Activated T-helper 2 cell treated with anti-CD3 and anti-CD28 coated beads, Interferon-gamma antibody, Interleukin-2, Interleukin-4, amounts not matched to agents 10 μg/mL and 5 μg/mL and 100 μg/mL, durations not matched to agents 14 hours and 24 hours and 36 hours (primary cell): ENCODE measurements at regions not wholly inside any gene's neighbourhood (a gene's known extent, or its start where the extent isn't known, plus 50 kb on each side); places are given as distances from the start of the nearest gene placed in this dataset.

ENCODE experiments used
- DNase-seq: peaks from one replicate; pipeline ENCODE4 v3.0.0; 2021; ENCODE audit warnings: low spot score
- H3K27ac Mint-ChIP-seq: one replicate; pipeline ENCODE4 v1.8.0; 2021; ENCODE audit warnings: mixed read lengths
- H3K27me3 Mint-ChIP-seq: one replicate; pipeline ENCODE4 v1.8.0; 2021; ENCODE audit warnings: low read depth, mixed read lengths
- H3K36me3 Mint-ChIP-seq: one replicate; pipeline ENCODE4 v1.8.0; 2021; ENCODE audit warnings: low read depth, mixed read lengths
- H3K4me1 Mint-ChIP-seq: one replicate; pipeline ENCODE4 v1.8.0; 2021; ENCODE audit warnings: low read depth, mixed read lengths
- H3K4me3 Mint-ChIP-seq: one replicate; pipeline ENCODE4 v1.8.0; 2021; ENCODE audit warnings: low read depth, mild to moderate bottlenecking, moderate library complexity, mixed read lengths
- H3K9me3 Mint-ChIP-seq: one replicate; pipeline ENCODE4 v1.8.0; 2021; ENCODE audit warnings: mixed read lengths
- intact Hi-C: fragments of 100-400 bp; cut with micrococcal nuclease; formaldehyde crosslinking; loops from one replicate; pipeline ENCODE4 v1.15.1; 2023

GRCh38 chr6:137651178-137651577 is 157.0 kb upstream of the OLIG3 start:
- peaks cover 7% of the 10 kb centered on the region for H3K36me3 Mint-ChIP-seq
- peaks cover 4% of the 10 kb centered on the region for H3K4me1 Mint-ChIP-seq
- no peak overlapping the region for H3K27ac Mint-ChIP-seq
- intact Hi-C loops: no loop called here
- peaks cover 12% of the 10 kb centered on the region for H3K9me3 Mint-ChIP-seq
- no peak for DNase-seq
- peaks cover 21% of the 10 kb centered on the region for H3K27me3 Mint-ChIP-seq
- no peak overlapping the region for H3K4me3 Mint-ChIP-seq

DNA sequence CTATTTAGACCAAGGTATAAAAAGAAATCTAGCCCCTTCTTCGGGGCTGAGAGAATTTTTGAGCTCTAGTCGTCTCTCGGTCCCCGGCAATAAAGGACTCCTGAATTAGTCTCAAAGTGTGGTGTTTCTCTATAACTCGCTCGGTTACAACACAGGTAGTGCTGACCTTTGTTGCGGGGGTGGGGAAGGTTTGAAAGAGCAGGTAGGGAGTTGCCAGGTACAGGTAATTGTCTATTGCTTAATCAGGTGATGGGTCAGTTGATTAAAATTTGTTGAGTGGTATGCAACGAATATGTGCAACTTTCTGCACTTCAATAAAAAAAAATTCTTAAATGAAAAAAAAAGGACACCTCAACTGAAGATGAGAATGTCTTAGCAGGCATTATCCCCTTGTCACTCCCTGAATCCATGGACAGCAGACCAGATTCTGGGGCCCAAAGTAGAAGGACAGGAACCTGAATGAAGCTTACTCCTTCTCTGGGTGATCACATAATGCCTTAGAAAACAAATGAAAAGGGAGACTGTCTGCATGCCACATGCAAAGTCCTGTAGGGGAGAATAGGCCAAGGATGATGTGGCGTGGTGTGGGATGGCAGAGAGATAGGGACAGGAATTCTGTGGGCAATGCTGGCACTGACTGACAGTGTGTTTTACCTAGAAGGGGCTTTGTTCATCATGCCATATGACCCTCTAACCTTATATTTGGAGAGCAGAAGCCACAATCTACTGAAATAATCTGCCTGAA is 157.6 kb upstream of the OLIG3 start:
- Mint-ChIP-seq H3K9me3 (peaks cover 12% of the 10 kb centered on the region), H3K4me1 (peaks cover 9% of the 10 kb centered on the region), H3K4me3 (no peak overlapping the region), H3K27me3 (peaks cover 17% of the 10 kb centered on the region), H3K36me3 (peaks cover 10% of the 10 kb centered on the region), H3K27ac (no peak overlapping the region)
- no peak for DNase-seq
- intact Hi-C loops: no loop called here

DNA sequence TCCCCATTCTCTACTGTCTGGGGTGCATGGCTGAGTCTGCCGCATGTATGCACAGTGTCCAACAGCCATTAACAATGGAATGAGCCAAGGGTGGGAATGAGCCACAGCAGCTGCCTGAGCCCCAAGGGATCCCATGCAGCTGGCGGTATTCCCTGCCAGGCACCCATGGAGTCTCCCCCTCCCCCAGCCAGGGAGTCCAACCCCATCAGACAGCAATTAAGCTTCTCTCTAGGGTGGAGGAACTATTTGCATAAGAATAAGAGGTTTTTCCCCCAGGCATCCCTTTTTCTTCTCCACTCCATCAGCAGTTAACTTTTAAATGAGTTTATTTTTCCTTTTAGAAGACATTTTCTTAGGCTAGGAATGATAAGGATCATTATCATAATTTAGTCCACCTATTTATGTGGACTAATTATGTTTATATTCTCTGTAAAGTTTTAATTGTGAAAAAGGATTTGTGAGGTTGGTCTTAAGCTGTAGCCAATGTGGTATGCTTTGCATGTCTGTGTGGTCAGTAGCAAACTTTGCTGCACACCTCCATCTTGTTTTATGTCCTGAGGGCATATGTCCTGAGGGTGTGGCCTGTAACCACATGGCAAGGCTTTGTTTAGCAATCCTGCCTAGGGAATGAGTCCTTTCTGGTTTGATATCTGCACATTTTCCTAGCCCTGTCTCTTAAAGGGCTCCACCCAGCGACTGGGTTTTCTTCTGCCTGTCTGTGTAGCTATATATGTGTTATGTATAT is 158.9 kb upstream of the OLIG3 start:
- H3K4me3 Mint-ChIP-seq: no peak overlapping the region
- peaks cover 7% of the 10 kb centered on the region for H3K27me3 Mint-ChIP-seq
- H3K9me3 Mint-ChIP-seq: peaks cover 12% of the 10 kb centered on the region
- H3K36me3 Mint-ChIP-seq: peaks cover 10% of the 10 kb centered on the region
- DNase-seq: no peak
- intact Hi-C loops: no loop called here
- no peak overlapping the region for H3K27ac Mint-ChIP-seq
- H3K4me1 Mint-ChIP-seq: peaks cover 20% of the 10 kb centered on the region

- peaks cover 24% of the 10 kb centered on the region for H3K4me1 Mint-ChIP-seq
- H3K36me3 Mint-ChIP-seq: peaks cover 10% of the 10 kb centered on the region
- intact Hi-C loops: no loop called here
- H3K9me3 Mint-ChIP-seq: peaks cover 12% of the 10 kb centered on the region
- no peak overlapping the region for H3K27ac Mint-ChIP-seq
- H3K27me3 Mint-ChIP-seq: peaks cover 3% of the 10 kb centered on the region
- H3K4me3 Mint-ChIP-seq: no peak overlapping the region
- DNase-seq: no peak
These were observed 159.5 kb upstream of the OLIG3 start for GRCh38 chr6:137653706-137654059.

DNA sequence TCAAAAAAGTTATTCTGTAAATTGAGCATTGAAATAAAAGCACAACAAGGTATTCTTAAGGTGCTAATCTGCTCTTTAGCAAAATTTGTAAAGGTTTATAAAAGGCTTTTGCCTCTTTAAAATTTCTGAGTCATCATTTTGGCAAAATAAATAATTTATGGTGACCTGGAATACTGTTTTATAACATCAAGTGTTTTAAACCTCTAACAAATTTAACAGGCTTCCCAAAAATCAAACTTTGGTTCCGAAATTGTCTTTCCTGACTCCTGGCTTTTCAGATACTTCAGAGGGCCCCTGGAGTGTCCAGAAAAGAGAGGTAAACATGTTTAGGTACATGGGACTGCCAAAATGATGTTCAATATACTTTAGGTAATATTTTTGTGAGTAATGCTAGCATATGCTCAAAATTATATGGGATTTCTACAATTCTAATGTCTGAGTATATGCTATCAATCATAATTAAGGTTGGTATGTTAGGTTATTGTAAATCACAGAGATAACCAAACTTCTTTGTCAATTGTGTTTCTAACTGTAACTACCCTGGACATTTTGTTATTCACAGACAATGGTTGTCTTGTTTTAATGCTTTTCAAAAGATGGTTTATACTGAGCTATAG is 160.3 kb upstream of the OLIG3 start:
- Mint-ChIP-seq H3K27me3 (peaks cover 3% of the 10 kb centered on the region), H3K4me3 (no peak overlapping the region), H3K27ac (no peak overlapping the region), H3K4me1 (peaks cover 25% of the 10 kb centered on the region), H3K36me3 (peaks cover 10% of the 10 kb centered on the region), H3K9me3 (peaks cover 12% of the 10 kb centered on the region)
- intact Hi-C loops: no loop called here
- DNase-seq: no peak

DNA sequence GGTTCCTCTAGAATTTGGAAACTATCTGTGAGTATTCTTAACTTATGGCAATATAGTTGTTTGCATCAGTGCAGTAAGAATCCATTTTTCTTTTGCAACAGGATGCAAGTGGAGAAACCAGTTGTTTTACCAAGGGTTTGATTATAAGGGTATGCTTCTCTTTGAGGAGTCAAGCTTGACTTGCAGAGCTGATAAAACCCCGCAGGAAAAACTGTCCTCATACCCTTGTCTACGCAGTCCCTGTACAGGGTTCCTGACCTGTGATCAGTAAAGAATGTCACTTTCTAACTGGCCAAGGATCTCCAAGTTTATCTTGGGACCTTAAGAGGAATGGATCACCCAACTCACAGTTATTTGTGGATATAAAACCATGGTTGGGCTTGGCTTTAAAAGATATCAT is 161.1 kb upstream of the OLIG3 start:
- no peak for DNase-seq
- no peak overlapping the region for H3K4me3 Mint-ChIP-seq
- H3K9me3 Mint-ChIP-seq: peaks cover 12% of the 10 kb centered on the region
- peaks cover 3% of the 10 kb centered on the region for H3K27me3 Mint-ChIP-seq
- intact Hi-C loops: loop anchor here (5.0 kb wide), 1 partner anchor 322 kb away; no protein-coding TSS in a partner anchor
- H3K36me3 Mint-ChIP-seq: peaks cover 10% of the 10 kb centered on the region
- H3K4me1 Mint-ChIP-seq: peaks cover 25% of the 10 kb centered on the region
- no peak overlapping the region for H3K27ac Mint-ChIP-seq

- Mint-ChIP-seq H3K27ac (peak overlapping the region; percentile 65), H3K27me3 (no peaks in the 10 kb centered on the region), H3K9me3 (peaks cover 12% of the 10 kb centered on the region), H3K36me3 (peaks cover 10% of the 10 kb centered on the region), H3K4me1 (peaks cover 28% of the 10 kb centered on the region), H3K4me3 (no peak overlapping the region)
- DNase-seq: no peak
- intact Hi-C loops: loop anchor here (1.0 to 5.0 kb wide), 6 partner anchors 10 to 321 kb away; no protein-coding TSS in a partner anchor
These were observed 162.5 kb upstream of the OLIG3 start for GRCh38 chr6:137656735-137657134.

- Mint-ChIP-seq H3K4me3 (no peak overlapping the region), H3K27ac (peak overlapping the region; percentile 65), H3K36me3 (peaks cover 10% of the 10 kb centered on the region), H3K27me3 (no peaks in the 10 kb centered on the region), H3K9me3 (peaks cover 12% of the 10 kb centered on the region), H3K4me1 (peaks cover 32% of the 10 kb centered on the region)
- intact Hi-C loops: loop anchor here (1.0 to 5.0 kb wide), 6 partner anchors 9 to 320 kb away; no protein-coding TSS in a partner anchor
- peak; percentile 34 for DNase-seq
These were observed 163.2 kb upstream of the OLIG3 start for GRCh38 chr6:137657351-137657911.

DNA sequence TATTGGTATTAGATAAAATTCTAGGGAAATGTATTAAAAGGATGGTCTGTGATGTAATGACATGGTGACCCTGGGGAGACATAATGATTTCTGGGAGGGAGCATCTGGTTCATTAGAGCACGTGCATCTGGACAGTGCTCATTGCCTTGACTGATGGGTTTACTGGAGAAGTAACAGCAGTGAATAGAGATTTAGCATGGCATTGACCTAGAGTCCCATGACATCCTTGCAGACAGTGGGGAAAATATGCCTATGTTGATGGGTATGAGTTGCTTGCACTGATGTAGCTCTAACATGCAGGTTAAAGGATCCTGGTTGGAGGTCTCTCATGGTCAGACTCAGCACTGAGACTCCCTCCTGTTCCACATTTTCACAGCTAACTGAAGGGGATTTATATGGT is 164.1 kb upstream of the OLIG3 start:
- H3K9me3 Mint-ChIP-seq: peaks cover 8% of the 10 kb centered on the region
- intact Hi-C loops: loop anchor here (5.0 kb wide), 1 partner anchor 319 kb away; no protein-coding TSS in a partner anchor
- DNase-seq: no peak
- peaks cover 32% of the 10 kb centered on the region for H3K4me1 Mint-ChIP-seq
- H3K27me3 Mint-ChIP-seq: no peaks in the 10 kb centered on the region
- no peak overlapping the region for H3K4me3 Mint-ChIP-seq
- peak overlapping the region; percentile 65 for H3K27ac Mint-ChIP-seq
- H3K36me3 Mint-ChIP-seq: peaks cover 10% of the 10 kb centered on the region

- H3K4me1 Mint-ChIP-seq: peaks cover 36% of the 10 kb centered on the region
- peaks cover 2% of the 10 kb centered on the region for H3K27me3 Mint-ChIP-seq
- no peak overlapping the region for H3K4me3 Mint-ChIP-seq
- intact Hi-C loops: loop anchor here (5.0 kb wide), 1 partner anchor 317 kb away; no protein-coding TSS in a partner anchor
- no peak overlapping the region for H3K27ac Mint-ChIP-seq
- H3K36me3 Mint-ChIP-seq: peaks cover 5% of the 10 kb centered on the region
- DNase-seq: no peak
- H3K9me3 Mint-ChIP-seq: peaks cover 3% of the 10 kb centered on the region
These were observed 165.7 kb upstream of the OLIG3 start for GRCh38 chr6:137659871-137660270.

DNA sequence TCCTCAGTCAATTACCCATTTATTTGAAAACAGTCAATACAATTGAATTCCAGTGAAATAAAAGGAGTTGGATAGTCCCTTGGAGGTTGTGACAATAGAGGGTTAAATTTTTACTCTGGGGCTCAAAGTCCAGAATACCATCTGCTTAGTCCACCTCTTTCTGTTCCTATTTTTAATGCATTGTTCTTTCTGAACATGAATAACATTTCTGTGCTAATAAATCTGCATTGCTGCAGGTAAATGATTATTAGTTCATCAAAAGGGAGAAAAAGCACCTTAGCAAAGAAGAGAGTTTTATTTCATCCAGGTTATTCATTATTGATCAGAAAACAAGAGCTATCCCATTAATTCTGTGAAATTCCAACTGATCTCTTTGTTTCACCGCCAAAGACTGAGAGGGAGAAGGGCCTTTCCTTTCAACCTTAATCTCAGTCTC is 166.1 kb upstream of the OLIG3 start:
- Mint-ChIP-seq H3K36me3 (peaks cover 2% of the 10 kb centered on the region), H3K4me1 (peaks cover 38% of the 10 kb centered on the region), H3K27ac (no peak overlapping the region), H3K27me3 (peaks cover 2% of the 10 kb centered on the region), H3K9me3 (peaks cover under 1% of the 10 kb centered on the region), H3K4me3 (no peak overlapping the region)
- no peak for DNase-seq
- intact Hi-C loops: no loop called here

DNA sequence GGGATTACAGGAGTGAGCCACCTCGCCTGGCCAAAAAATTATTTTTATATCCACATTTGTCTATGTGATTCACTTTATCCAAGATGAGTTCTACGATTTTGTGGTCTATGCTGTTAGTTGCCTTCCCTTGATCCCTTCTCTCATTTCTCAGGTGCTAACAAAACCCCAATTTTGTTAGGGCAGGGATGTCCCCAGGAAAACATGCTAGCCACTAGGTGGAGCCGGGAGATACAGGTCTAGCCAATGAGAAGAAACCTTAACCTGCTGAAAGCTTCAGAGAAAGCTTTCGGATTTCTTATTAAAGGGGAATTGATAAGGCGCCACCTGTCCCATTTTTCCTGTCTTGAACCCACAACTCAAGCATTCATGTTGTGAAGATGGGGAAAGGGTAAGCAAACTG is 167.4 kb upstream of the OLIG3 start:
- intact Hi-C loops: no loop called here
- Mint-ChIP-seq H3K27me3 (peaks cover 2% of the 10 kb centered on the region), H3K36me3 (peaks cover under 1% of the 10 kb centered on the region), H3K4me1 (peaks cover 47% of the 10 kb centered on the region), H3K9me3 (no peaks in the 10 kb centered on the region), H3K27ac (no peak overlapping the region), H3K4me3 (no peak overlapping the region)
- DNase-seq: no peak
